GM12891 (cell line): ENCODE measurements at regions not wholly inside any gene's neighbourhood (a gene's known extent, or its start where the extent isn't known, plus 50 kb on each side); places are given as distances from the start of the nearest gene placed in this dataset.
"Not testable (repeated sequence)": the region's sequence is repeated elsewhere in the genome, so short reads cannot be mapped to it uniquely, and the experiment has no call there.

Source experiments
- DNase-seq: peaks from one replicate; pipeline ENCODE4 v3.0.0; 2011; ENCODE audit warnings: low spot score; ENCODE audit not compliant: insufficient read length
- FAIRE-seq: peaks from 2 replicates; lab custom pipeline; 2011; peaks lifted over from hg19 to GRCh38; lab: Jason Lieb, UNC
- PAX5 ChIP-seq: IDR thresholded peaks from 2 replicates; pipeline ENCODE4 v1.6.1; 2011; ENCODE audit warnings: low read length, moderate library complexity, mild to moderate bottlenecking; ENCODE audit not compliant: insufficient read depth, severe bottlenecking
- POLR2A ChIP-seq: IDR thresholded peaks from 2 replicates; pipeline ENCODE4 v1.6.1; 2011; ENCODE audit warnings: low read depth, low read length, control low read depth
- POLR2AphosphoS5 ChIP-seq: IDR thresholded peaks from 2 replicates; pipeline ENCODE4 v1.6.1; 2011; ENCODE audit warnings: low read depth, low read length, control low read depth
- POU2F2 ChIP-seq: IDR thresholded peaks from 2 replicates; pipeline ENCODE4 v1.6.1; 2011; ENCODE audit warnings: low read depth, mild to moderate bottlenecking, control low read depth, low read length, moderate library complexity
- SPI1 ChIP-seq: IDR thresholded peaks from 2 replicates; pipeline ENCODE4 v1.6.1; 2011; ENCODE audit warnings: low read depth, low read length, control low read depth
- TAF1 ChIP-seq: IDR thresholded peaks from 2 replicates; pipeline ENCODE4 v1.6.1; 2011; ENCODE audit warnings: low read depth, low read length, control low read depth

DNA sequence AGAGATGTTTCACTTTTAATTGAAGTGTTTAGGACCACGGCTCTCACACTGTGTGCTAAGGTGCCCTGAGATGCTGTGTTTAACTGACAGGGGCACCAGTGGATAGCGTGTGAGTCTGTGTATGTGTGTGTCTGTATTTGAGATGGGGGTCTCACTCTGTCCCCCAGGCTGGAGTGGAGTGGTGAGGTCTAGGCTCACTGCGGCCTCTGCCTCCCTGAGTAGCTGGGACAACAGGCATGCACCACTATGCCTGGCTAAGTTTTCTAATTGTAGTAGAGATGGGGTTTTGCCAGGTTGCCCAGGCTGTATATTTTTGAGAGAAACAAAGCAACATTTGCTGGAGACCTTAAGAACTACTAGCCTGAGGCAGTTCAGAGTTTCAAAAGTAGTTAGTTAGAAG, 80.6 kb upstream of the ZNF337 start:
- FAIRE-seq, DNase-seq: not testable (repeated sequence)

DNA sequence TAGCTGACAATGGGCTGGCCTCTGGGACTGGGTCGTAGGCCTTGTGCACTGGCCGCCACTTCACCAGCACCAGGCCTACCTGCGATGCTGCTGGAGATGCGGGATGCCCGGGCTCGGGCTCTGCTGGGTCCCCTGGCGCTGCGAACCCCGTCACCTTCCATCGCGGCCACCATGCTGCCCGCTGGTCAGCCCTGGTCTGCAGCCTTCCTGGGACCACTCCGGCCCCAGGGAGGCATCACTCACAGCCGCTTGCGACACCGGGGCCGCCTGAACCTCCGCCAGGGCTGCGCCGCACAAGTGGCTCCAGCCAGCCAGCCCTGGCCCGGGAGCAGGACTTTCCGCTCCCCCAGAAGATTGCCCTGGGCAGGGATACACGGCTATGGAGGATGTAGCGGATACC, 78.1 kb upstream of the ZNF337 start:
- DNase-seq, FAIRE-seq: not testable (repeated sequence)

DNA sequence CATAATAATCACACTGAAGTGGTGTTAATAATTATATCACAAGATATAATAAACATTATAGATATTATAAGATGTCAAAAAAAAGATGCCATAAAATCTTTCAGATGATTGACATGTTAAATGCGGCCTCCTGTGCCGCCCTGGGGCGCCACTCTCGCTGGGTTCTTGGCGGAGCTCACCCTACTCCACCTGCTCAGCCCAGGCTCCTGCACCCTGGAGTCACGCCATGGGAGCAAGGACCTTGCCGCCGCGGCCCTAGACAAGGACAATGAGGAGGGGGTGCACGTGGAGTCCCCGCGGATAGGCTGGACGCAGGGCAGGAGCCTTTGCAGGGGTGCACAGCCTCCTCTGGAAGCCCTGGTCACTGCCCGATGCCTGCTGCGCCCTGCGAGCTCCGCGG, 77.5 kb upstream of the ZNF337 start:
- not testable (repeated sequence) for DNase-seq, FAIRE-seq

DNA sequence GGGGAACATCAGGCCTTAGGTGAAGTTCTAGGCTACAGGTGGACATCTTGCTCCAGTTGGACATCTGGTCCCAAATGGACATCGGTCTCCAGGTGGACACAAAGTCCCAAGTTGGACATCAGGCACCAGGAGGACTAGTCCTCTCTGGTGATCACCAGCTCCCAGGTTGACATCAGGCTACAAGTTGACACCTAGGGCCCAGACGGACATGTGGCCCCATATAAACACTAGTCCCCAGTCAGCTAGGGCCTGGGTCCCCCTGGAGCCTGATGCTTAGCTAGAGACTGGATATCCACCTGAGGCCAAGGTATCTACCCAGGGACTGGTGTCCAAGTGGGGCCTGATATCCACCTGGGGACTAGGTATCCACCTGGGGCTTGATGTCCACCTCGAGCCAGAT, 75.8 kb upstream of the ZNF337 start:
- not testable (repeated sequence) for DNase-seq, FAIRE-seq

DNA sequence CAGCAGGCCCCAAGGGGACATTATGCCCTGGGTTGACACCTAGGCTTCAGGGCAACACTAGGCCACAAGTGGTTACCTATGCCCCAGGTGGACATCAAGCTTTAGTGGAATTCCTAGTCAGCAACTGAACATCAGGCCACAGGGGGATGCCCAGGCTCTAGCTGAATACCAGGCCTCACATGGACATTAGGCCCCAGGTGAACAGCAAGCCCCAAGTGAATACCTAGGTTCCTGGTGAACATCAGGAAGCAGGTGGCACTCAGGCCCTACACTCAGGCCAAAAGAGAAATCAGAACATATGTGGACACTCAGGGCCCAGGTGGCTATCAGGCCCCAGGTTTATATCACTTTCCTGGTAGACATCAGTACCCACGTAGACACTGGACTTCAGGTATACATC, 75.2 kb upstream of the ZNF337 start:
- not testable (repeated sequence) for FAIRE-seq, DNase-seq

DNA sequence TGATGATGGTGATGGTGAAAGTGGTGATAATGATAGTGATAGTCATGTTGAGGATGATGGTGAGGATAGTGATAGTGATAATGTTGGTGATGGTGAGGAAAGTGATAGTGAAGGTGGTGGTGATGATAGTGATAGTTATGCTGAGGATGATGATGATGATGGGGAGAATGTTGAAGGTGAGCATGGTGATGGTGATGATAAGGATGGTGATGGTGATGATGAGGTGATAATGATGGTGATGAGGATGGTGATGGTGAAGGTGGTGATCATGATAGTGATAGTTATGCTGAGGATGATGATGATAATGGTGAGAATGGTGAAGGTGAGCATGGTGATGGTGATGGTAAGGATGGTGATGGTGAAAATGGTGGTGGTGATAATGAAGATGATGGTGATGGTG, 64.9 kb upstream of the ZNF337 start:
- no peak for FAIRE-seq
- DNase-seq: no peak
- TF ChIP-seq POU2F2 (no peak), POLR2A (no peak), PAX5 (no peak), TAF1 (no peak), SPI1 (no peak), POLR2AphosphoS5 (no peak)

DNA sequence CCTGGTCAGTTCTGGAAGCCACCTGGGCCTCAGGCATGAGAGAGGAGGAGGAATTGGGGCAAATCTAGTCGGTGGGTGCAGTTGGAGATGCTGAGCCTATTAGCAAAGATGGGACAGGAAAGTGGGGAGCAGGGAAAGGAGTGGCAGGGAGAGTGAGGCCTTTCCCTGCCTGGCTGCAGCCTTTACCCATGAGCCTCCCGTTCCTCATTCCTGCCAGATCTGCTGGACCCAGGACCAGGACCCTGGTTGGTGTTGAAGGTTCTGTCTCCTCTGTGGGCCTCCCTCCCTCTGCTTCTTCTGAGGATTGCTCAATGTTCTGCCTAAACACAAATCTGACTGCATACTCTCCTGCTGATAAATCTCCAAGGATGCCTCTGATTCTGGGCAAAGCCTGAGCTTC, 64.4 kb upstream of the ZNF337 start:
- FAIRE-seq, DNase-seq: not testable (repeated sequence)

DNA sequence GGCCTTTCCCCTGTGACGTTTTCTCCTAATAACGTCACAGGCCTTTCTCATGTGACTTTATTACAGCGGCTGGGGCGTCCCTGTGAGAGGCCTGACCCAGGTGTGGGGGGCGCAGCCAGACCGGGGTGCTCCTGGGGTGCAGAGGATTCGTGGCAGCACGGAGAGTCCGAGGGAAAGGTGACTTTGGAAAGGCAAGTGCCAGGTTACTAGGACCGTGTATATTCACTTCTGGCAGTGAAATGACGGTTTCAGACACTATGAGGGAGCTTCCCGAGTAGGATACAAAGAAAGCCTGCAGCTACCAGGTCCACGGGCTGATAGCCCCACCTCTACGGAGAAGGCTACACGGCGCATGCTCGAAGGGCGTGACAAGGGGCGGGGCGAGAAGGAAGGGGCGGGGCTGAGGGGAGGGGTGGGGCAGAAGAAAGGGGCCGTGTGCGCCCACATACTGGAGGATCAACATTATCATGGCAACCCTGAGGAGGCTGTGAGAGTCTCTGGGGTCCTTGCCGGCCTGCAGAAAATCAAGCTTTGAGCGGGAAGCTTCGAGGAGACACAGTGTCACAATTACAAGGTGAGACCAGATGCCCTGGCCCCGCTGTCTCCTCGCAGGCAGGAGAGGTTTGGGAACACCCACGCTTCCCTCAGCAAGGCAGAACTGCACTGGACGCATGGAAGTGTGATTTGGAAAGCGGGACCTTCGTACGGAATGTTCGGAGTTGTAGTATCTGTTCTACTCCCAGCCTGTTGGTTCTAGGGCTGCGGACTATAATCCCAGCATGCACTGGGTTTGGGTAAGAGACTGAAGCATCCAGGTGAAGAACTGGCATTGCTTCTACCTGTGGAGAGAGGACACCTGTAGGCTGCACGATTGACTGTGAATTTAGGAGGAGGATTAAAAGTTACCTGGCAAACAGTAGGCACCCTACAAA, 54.4 kb upstream of the ZNF337 start:
- FAIRE-seq (peak; percentile 33), DNase-seq (peak; percentile 55)
- TF ChIP-seq POU2F2 (no peak), TAF1 (no peak), POLR2AphosphoS5 (no peak), POLR2A (no peak), SPI1 (no peak), PAX5 (no peak)

DNA sequence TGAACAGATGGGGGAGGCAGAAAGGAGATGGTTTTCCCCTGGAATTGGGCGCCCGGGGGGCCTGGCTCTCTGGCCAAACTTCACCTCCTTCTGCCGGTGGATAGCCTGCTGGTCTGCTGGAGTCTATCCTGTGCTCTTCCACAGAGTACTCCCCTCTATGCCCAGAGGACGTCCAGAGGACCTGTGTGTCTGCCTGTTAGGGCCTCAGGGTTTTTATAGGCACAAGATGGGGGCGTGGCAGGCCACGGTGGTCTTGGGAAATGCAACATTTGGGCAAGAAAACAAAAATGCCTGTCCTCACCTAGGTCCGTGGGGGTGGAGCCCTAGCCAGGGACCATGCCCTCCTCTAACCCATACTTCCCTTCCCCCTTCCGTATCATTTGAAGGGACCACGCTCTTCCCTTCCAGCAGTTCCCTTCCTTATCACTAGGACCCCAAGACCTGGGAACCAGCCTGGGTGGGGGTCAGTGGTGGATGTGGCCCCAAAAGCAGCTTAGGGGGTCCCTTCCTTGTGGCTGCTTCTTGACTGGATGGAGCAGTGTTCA, 53.6 kb upstream of the ZNF337 start:
- no peak for FAIRE-seq
- no peak for DNase-seq
- no peak for TF ChIP-seq TAF1
- TF ChIP-seq POLR2AphosphoS5: no peak
- TF ChIP-seq POLR2A: no peak
- no peak for TF ChIP-seq PAX5
- no peak for TF ChIP-seq SPI1
- TF ChIP-seq POU2F2: no peak

DNA sequence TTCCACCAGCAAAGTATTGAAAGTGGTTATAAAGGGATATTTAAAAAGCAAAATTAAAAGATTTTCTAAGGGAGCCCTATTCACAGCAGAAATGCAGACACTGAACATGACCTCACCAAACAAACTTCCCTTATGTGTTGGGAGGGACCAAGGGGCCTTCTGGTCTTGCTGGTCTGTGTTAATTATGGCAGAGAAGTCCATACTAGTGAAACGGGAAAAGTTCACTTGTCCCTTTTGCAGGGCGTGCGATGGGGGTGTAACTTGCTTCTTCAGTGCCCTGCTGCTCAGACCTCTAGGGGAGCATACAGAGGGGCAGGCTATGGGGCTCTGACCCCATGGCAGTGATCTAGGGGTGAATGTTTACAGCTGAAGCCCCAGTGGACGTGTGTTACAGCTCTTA, 53.0 kb upstream of the ZNF337 start:
- TF ChIP-seq PAX5 (no peak), SPI1 (no peak), TAF1 (no peak), POU2F2 (no peak), POLR2A (no peak), POLR2AphosphoS5 (no peak)
- DNase-seq: no peak
- no peak for FAIRE-seq
